Renal pelvis (tissue), 1 donor: ENCODE measurements at regions not wholly inside any gene's neighbourhood (a gene's known extent, or its start where the extent isn't known, plus 50 kb on each side); places are given as distances from the start of the nearest gene placed in this dataset.

Experiments
- DNase-seq: peaks from one replicate; pipeline ENCODE4 v3.0.0-alpha.2; 2013

DNA sequence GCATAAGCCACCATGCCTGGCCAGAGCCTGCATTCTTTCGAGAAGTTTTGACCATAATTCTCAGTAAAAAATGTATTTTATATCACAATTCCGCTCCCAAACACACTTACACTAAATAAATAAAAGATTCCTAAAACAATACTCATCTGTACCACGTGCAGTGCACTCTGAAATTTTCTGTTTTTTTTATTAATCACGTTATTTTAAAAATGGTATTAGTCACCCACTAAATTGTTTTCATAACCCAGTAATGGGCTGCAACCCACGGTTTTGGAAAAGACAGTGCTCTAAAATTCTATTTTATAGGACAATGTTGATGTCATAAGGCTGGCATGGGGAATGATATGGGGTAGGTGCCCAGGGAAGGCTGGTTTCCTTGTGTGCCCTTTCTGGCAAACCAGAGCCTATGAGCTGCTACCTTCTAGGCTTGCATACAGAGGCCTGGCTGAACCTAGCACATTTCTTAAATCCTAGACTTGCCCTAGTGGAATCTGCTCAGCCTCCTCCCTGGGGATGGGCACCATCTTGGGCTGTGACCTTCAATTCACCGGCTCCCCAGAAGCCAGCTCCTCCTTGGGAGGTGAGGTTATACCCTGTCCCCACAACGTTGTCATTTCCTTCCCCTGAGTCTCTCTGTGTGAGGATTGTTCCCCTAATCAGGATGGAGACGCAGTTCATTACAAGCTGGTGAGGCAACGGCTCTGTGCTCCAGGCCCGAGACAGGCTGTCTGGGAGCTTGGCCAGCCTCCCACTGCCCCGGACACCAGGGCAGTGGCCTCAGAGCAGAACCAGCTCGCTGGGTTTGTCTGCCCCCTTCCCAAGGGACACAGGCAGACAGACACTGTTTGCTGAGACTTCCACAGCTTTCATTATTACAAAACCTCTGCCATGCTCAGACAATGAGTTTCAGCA lies 116.5 kb upstream of the NAV2 start:
- DNase-seq: no peak

DNA sequence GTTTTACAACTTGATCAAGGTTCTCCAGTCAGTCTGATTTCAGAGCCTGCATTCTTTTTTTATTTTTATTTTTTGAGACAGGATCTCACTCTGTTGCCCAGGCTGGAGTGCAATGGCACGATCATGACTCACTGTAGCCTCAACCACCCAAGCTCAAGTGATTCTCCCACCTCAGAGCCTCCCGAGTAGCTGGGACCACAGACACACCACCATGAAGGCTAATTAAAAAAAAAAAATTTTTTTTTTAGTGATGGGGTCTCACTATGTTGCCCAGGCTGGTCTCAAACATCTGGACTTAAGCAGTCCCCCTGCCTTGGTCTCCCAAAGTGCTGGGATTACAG lies 117.2 kb upstream of the NAV2 start:
- DNase-seq: no peak

DNA sequence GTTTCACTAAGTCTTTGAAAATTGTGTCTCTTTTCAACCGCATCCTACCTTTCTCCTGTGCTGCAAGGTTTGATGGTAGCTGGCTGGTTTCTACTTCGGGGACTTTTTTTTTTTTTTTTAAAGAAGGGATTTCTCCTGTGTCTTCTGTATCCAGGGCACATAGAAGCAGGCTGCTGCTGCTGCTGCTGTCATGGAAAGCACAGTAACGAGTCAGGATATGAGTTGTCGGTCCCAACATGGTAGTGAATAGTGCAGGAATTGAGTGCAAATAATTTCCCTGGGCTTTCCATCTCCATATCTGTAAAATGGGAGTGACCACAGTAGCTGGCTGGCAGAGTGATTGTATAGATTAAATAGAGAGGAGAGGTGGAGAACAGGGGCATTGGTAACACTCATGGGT lies 118.3 kb upstream of the NAV2 start:
- no peak for DNase-seq

DNA sequence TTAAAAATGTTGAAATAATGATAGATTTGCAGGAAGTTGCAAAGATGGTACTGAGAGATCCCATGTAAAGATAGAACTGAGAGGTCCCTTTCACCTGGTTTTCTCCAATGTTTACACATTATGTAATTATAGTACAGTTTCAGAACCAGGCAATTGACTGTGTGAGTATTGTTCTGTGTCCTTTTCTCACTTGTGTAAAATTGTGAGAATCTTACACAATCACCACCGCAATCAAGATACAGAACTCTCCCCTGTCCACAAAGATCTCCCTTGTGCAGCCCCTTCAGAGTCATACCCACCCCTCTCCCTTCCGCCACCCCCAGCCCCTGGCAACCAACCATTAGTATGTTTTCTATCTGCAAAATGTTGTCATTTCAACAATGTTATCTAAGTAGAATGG lies 119.8 kb upstream of the NAV2 start:
- no peak for DNase-seq

DNA sequence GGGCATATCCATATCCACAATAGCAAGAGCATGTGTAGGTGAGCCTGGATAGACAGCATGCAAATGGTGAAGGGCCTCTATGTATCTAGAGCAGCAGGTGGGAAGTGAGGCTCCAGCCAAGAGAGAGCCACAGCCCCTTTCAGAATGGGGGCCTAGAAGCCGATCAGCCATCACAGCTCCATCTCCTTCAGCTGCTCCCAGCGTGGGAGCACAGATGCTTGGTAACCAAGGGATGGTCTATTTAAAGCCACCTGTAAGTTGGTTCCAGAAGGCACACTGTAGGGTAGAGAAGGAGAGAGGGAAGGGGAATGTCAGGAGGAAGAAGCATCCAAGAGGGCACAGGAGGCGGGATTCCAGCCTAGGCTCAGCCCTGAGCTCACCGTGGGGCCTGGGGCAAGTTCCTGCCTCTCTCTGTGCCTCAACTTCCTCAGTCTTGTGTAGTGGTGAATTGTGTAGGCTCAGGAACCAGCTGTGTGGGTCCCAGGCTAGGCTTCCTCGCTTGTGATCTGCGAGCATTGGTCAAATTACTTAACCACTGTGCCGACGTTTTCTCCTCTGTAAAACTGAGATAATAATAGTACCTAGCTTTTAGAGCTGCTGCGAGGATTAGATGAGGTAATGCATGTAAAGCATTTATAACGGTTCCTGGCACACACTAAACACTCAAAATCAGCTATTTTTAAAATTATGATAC lies 122.9 kb upstream of the NAV2 start:
- no peak for DNase-seq

DNA sequence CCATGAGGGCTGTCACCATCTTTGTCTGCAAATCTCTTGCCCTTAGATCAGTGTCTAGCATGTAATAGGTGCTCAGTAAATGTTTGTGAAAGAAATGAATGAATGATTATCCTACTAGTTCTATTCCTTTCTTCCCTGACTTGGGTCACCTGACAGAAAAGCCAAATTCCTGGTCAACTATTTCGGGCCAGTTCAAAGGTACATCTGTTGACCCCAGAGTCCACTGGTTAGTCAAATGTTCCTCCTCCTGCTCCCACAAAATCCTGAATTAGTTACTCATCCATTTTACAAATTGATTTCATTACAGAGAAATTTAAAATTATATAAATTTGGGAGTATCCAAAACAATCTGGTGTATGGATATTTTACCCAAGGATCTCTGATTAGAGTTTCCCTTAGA lies 124.7 kb upstream of the NAV2 start:
- no peak for DNase-seq

DNA sequence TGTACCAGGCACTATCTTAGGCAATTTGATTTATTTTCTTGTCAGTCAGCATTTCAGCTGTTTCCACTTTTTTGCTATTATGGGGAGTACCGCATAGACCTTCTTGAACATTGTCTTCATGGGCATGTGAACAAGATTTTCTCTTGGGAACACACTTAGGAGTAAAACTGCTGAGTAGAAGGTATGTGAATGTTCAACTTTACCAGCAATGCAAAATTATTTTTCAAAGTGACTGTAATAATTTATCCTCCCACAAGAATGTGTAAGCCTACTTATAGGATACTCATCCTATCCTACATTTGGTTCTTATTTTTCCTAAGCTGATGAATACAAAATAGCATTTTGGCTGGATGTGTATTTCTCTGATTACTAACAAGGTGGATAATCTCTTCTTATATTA lies 132.0 kb upstream of the NAV2 start:
- no peak for DNase-seq

DNA sequence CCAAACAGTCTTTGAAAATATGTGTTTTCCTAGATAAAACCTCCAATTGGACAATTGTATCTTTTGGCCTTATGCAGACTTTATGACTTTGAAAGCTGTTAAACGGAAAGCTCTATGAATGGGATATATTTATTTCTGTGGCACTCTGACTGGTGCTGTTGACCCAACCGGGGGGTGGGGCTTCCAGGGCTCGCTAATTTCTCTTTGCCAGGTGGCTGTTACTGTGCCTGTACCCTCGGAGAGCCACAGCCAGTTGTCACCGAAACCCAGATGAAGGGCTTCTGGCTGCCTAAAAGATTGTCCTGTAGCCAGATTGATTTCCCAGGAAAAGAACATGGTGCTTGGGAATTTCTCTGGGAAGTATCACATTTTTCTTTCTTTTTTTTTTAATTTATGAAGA lies 132.7 kb upstream of the NAV2 start:
- no peak for DNase-seq

DNA sequence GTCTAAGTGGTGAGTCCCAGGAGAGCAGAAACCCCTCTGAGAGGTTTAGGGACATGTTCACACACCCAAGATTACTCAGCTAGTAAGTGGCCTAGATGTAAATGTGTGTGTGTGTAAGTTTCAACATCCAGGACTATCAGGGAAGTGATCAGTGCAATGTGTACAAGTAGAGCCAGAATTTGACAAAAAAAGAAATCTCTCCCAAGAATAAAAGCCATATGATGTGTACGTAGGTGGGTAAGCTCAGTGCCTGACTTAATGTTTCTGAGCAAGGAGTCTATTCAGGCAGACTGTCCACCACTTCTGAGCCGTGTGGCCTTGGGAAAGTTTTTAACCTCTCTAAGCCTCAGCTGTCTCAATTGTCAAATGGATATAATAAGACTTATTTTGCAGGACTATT lies 133.8 kb upstream of the NAV2 start:
- no peak for DNase-seq

DNA sequence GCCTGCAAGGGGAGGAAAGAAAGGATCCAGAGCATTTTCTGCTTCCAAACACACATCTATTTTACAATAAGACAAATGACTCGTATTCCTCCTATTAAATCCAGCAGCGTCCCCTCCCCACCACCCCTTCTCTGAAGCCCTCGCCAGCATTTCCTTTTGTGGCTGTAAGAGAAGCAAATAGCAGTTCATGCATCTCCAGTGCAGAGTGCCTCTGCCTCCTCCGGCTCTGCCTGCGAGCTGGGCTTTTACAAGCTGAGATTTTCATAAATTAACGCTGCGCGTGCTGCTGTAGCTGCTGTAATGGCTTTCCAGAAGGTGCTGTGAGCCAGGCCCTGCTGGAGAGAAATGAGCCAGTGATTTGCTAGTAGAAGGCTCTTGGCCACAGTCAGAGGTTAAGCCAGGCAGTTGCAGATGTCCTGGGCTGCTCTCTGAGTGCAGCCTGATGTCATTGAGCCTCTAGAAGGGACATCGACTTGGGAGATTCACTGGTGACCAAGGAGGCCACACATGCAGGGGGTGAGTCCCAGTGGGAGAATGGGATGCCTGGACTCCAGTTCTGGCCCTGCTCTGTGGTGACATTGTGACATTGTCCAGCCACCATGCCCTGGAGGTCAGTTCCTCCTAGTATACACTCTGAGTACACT lies 134.5 kb upstream of the NAV2 start:
- DNase-seq: peak; percentile 31

DNA sequence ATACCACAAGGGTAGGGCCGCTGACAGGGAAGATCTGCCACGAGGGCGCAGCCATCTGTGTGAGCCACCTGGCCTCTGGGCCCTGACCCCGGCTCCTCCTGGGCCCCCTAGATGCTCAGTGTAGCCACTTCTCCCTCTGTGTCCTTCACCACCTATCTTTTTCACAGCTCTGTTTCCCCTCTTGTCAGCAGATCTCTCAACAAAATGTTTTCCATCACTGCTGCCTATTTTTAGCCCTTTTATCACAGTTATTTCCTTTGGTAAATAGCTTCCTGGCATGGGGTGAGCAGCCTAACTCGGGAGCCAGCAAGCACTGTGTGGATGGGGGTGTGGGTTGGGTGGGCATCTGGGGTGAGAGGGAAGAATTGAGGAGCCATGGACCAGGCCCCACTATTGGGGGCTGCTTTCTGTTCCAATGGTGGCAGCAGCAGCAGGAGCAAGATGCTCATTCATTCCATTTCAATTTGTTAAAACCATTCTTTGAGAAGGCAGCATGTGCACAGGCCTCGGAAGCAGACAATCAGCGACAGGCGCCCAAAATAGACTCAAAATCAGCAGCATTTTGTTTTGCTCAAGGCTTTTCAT lies 135.2 kb upstream of the NAV2 start:
- DNase-seq: no peak

DNA sequence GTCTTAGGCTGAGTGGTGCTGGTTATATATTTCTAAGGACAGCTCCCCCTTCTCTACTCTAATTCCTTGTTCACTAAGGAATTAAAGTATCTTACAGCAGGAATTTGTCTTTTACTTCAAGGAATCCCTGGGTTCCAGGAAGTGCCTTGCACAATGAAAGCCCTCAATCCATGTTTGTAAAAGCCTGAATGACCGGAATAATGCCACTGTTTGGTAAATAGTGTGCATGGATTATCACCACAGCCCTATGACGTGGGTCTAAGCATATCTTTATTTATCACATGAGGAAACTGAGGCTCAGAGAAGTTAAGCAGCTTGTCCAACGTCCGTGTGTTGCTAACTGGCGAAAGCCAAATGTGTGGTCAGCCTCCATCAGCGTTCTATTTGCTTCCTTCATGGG lies 135.7 kb upstream of the NAV2 start:
- DNase-seq: no peak

DNA sequence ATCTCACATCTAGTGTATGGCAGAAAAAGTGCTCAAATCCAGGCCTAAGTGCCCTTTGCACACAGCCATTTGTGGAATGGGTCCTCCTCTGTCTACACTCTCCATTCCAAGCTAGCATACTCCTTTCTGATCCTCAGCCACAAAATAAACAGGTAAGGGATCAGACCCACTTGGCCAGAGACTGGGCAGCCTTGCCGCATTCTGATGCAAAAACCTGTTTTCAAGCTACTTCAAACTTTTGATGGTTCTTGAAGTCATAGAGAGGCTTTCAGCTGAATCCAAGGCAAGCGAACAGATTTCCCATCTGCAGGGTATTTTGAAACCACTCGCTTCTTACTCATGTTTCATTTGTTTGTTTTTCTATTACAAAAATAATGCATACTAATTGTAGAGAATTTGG lies 136.6 kb upstream of the NAV2 start:
- DNase-seq: no peak

DNA sequence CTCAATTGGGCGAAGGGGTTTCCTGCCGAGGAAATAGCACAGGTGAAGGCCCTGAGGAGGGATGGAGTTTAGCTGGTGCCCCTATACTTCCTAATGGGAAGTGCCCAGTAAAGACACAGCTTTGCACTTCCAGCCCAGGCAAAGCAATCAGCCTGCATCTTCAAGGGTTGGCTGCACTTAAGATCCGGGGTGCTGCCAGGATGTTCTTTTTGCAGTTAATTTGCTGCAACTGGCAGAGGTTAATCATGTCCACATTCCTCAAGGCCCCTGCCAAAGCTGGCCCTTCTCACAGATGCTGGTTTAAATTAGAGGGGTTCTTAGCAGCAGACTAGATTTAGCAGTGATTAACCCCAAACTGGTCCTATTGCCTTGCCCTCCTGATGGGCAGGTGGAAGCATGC lies 137.7 kb upstream of the NAV2 start:
- no peak for DNase-seq

DNA sequence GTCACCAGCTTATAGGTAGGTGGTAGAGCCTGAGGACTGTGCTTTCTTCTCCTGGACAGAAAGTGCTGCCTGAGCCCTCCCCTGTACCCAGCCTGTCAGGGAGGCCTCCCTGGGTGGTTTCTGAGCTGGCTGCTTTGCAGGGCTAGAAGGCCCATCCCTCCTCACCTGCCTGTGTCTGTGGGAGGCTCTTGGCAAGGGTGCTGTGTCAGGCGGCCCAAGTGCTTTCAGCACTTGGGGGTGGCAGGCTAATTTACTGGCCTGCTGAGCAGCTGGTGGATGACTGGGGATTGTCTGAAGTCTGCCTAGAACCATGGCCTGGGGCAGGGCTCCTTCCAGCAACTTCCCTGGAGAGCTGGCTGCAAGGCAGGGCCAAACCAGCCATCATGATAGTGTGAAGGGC lies 139.0 kb upstream of the NAV2 start:
- no peak for DNase-seq

DNA sequence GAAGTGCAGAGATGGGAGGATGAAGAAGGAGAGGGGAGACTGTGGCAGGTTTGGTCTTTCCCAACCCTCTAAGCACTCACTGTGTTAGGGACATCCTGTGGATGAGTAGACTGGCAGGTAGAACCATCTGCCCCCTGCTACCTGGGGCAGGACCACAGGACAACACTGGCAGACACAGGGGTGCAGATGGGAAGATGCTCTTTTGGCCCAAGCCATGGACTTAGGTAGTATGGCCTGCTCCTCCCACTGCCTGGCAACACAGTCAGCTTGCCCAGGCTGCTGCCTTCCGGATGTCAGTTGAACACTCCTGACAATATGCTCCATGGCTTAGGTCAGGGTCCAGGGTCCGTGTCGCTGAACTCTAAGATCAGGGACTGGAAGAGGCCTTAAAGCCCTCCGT lies 140.7 kb upstream of the NAV2 start:
- no peak for DNase-seq

DNA sequence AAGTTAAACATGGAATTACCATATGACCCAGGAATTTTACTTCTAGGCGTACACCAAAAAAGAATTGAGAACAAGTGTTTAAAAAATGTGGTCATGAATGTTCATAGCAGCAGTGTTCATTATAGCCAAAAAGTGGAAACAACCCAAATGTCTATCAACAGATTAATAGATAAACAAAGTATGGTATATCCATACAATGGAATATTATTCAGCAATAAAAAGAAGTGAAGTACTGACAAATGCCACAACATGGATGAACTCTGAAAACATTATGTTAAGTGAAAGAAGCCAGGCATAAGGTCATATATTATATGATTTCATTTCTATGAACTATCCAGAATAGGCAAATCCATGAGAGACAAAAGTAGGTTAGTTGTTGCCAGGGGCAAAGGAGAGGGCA lies 141.7 kb upstream of the NAV2 start:
- DNase-seq: no peak

DNA sequence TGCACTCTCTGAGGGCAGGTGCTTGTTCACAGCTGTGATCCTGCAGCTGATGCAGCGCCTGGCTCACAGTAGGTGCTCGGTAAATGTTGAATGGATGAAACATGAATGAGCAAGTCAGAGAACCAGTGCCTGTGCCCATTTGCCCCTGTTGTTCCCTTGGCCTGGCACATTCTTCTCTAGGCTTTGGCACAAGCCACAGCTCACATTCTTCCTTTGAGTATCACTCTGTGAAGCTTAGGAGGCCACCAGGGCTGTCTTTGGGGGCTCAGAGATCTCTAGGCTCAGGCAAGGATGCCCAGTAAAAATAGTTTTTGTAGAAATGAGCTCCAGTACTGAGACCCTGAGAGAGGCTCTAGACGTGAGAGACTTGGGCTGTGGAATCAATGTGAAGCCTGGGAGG lies 144.6 kb upstream of the NAV2 start:
- DNase-seq: no peak

DNA sequence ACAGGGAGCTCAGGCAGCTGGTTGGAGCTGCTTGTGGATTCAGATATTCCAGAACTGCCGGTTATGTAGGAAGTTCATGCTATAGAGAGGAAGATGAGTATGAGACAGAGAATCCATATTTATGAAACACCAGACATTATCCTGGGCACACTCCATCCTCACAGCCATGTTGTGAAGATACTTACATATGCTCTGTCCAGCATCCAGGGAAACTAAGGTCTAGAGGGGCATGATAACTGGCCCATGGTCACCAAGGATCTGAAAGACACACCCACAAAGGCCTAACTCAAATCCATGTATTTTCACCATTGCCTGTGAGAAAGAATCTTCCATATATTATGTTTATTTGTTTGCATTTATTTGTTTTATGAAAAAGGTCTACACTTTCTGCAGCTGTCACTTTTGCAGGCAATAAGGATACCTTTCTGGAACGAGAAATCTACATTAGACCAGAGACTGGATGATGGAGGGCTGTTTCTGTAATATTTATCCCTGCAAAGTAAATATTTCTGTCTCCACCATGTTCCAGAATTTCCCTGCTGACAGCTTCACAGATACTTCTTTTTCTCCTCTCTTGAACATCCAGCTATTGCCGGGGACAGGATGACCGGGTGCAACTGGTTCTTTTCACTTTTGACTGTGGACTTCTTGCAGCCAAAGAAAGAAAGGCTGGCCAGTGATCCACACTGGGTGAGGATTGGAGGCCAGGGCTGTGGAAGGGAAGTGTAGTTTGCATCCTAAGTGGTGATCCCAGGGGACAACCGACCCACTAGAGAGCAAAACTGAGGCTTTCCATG lies 145.9 kb upstream of the NAV2 start:
- no peak for DNase-seq

DNA sequence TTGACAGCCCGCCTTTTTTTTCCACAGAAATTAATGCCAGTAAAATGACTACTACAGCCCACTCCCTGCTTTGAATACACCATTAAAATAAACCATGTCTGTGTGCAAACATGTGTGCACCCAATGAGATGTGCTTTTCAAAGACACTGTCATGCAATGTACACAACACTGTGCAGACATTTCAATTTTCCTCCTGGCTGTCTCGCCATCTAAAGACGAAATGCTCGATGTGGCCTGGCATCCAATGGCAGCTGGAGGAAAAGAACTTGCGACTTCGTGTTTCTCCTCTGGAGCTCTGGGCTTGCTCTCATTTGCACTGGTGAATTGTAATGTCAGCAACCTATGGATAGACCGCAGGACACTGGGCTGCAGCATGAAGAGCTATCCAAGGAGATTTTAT lies 147.0 kb upstream of the NAV2 start:
- DNase-seq: no peak

DNA sequence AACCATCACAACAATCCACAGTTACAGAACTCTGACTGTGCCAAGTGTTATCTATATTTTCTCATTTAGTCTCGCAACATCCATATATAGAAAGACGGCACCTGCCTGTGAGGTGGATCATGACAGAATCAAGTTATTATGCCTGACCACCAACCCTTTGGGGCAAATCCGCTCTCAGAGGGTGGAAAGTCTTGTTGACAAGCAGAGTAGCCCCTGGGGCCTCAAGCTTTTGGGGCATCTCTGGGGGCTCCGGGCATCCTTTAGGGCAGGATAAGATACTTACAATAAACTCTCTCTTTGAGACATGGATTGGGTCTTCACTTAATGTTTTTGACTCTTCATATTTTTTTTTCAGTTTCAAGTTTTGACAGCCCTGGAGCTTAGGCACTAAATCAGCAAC lies 150.5 kb upstream of the NAV2 start:
- no peak for DNase-seq

DNA sequence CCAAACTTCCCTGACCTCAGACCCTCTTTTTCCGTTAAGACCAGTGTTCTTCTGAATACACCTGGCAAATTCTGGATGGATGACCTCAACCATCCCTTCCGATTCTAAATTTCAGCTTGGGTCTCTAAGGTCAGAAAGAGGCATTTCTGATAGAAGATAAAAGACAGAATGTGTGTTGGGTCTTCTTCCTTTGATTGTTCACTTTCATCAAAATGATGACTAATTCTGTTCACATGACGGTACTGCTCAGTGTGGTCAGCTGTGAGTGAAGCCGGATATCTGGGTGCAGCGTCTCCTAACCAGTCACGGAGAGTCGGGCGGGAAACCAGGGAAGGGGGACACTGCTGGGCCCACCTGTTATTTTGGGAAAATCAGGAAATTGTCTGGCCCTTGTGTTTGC lies 151.6 kb upstream of the NAV2 start:
- DNase-seq: no peak
